IMR-90 (cell line): ENCODE measurements at regions not wholly inside any gene's neighbourhood (a gene's known extent, or its start where the extent isn't known, plus 50 kb on each side); places are given as distances from the start of the nearest gene placed in this dataset.

Experiments used
- ATAC-seq: fragments of 200-7000 bp; cut with Tn5 transposase; 2 replicates; pipeline ENCODE4 v1.9.1; 2020; ENCODE audit warnings: low read depth, mild to moderate bottlenecking, moderate library complexity
- BruUV-seq: library from RNA; stranded (reverse); fragments of 400-500 nt; replicated peaks from 2 replicates; lab custom pipeline; 2021; lab: Mats Ljungman, UMichigan
- CTCF ChIA-PET: fragments of 300-600 bp; formaldehyde crosslinking; extraction: SDS; loops from one replicate; lab custom pipeline; 2021; ENCODE audit warnings: antibody characterized with exemption; lab: Yijun Ruan, JAX
- POLR2A ChIA-PET: fragments of 300-600 bp; sonication (Branson Sonifier 250); formaldehyde crosslinking; loops from one replicate; lab custom pipeline; 2022; ENCODE audit warnings: antibody characterized with exemption; ENCODE audit not compliant: unreplicated experiment; lab: Charles Lee
- DNase-seq: peaks from one replicate; pipeline ENCODE4 v3.0.0; 2013
- H2AFZ ChIP-seq: replicated peaks from 2 replicates; pipeline ENCODE3; 2013; ENCODE audit warnings: low read length, mild to moderate bottlenecking; ENCODE audit not compliant: poor library complexity
- H2AK5ac ChIP-seq: 2 replicates; pipeline ENCODE4 v1.6.1; 2013; ENCODE audit warnings: low read depth, low read length, inconsistent platforms
- H2AK9ac ChIP-seq: replicated peaks from 2 replicates; pipeline ENCODE3; 2013; ENCODE audit warnings: mild to moderate bottlenecking, low read depth, low read length, moderate library complexity; ENCODE audit not compliant: poor library complexity
- H2BK120ac ChIP-seq: 2 replicates; pipeline ENCODE4 v1.6.1; 2013; ENCODE audit warnings: low read depth, low read length, inconsistent platforms
- H2BK15ac ChIP-seq: 3 replicates; pipeline ENCODE4 v1.6.1; 2013; ENCODE audit warnings: low read depth, low read length, inconsistent platforms
- H2BK20ac ChIP-seq: 2 replicates; pipeline ENCODE4 v1.6.1; 2013; ENCODE audit warnings: low read depth, mild to moderate bottlenecking, inconsistent platforms, low read length, moderate library complexity
- H2BK5ac ChIP-seq: 2 replicates; pipeline ENCODE4 v1.6.1; 2013; ENCODE audit warnings: mild to moderate bottlenecking, low read depth, low read length, inconsistent platforms; ENCODE audit not compliant: poor library complexity, severe bottlenecking
- H3K14ac ChIP-seq: replicated peaks from 2 replicates; pipeline ENCODE4 v1.6.1; 2013; ENCODE audit warnings: low read depth, low read length, inconsistent platforms
- H3K18ac ChIP-seq: 2 replicates; pipeline ENCODE4 v1.6.1; 2013; ENCODE audit warnings: low read depth, low read length, control low read depth
- H3K23ac ChIP-seq: 2 replicates; pipeline ENCODE4 v1.6.1; 2013; ENCODE audit warnings: low read depth, low read length, inconsistent platforms
- H3K27ac ChIP-seq: 2 replicates; pipeline ENCODE4 v1.5.1; 2013; ENCODE audit warnings: mild to moderate bottlenecking, control low read depth, low read length; ENCODE audit not compliant: insufficient read depth
- H3K27me3 ChIP-seq: 2 replicates; pipeline ENCODE4 v1.6.1; 2013; ENCODE audit warnings: low read length; ENCODE audit not compliant: control insufficient read depth, insufficient read depth
- H3K36me3 ChIP-seq: 2 replicates; pipeline ENCODE4 v1.6.1; 2013; ENCODE audit warnings: low read length, mixed read lengths; ENCODE audit not compliant: control insufficient read depth, insufficient read depth
- H3K4ac ChIP-seq: 2 replicates; pipeline ENCODE4 v1.6.1; 2013; ENCODE audit warnings: low read depth, low read length, inconsistent platforms
- H3K4me1 ChIP-seq: 2 replicates; pipeline ENCODE4 v1.6.1; 2013; ENCODE audit warnings: low read length, mixed read lengths; ENCODE audit not compliant: control insufficient read depth, insufficient read depth
- H3K4me2 ChIP-seq: 2 replicates; pipeline ENCODE4 v1.6.1; 2013; ENCODE audit warnings: low read depth, mild to moderate bottlenecking, control low read depth, low read length, moderate library complexity
- H3K4me3 ChIP-seq: 2 replicates; pipeline ENCODE4 v1.5.1; 2013; ENCODE audit warnings: low read depth, mild to moderate bottlenecking, control low read depth, low read length, moderate library complexity; ENCODE audit not compliant: insufficient read depth
- H3K56ac ChIP-seq: 2 replicates; pipeline ENCODE4 v1.6.1; 2013; ENCODE audit warnings: low read length, inconsistent platforms; ENCODE audit not compliant: insufficient read depth; ENCODE audit errors: extremely low read depth
- H3K79me1 ChIP-seq, 2 experiments: 2 replicates each; pipeline ENCODE4 v1.6.1; 2013; ENCODE audit warnings: low read length in 2 of 2, inconsistent platforms in 1 of 2, low read depth in 1 of 2
- H3K9ac ChIP-seq: 2 replicates; pipeline ENCODE4 v1.6.1; 2013; ENCODE audit warnings: low read depth, low read length, control low read depth
- H3K9me1 ChIP-seq: 2 replicates; pipeline ENCODE4 v1.6.1; 2013; ENCODE audit warnings: low read length, inconsistent platforms; ENCODE audit not compliant: insufficient read depth
- H3K9me3 ChIP-seq: 2 replicates; pipeline ENCODE4 v1.6.1; 2013; ENCODE audit warnings: low read length; ENCODE audit not compliant: control insufficient read depth, insufficient read depth
- H4K20me1 ChIP-seq: 2 replicates; pipeline ENCODE4 v1.6.1; 2013; ENCODE audit warnings: low read length, inconsistent platforms; ENCODE audit not compliant: insufficient read depth
- H4K5ac ChIP-seq: 2 replicates; pipeline ENCODE4 v1.6.1; 2013; ENCODE audit warnings: mild to moderate bottlenecking, low read depth, low read length, control low read depth
- H4K8ac ChIP-seq, 2 experiments: 2 replicates each; pipeline ENCODE4 v1.6.1; 2013; ENCODE audit warnings: low read depth in 2 of 2, low read length in 2 of 2, control low read depth in 1 of 2, inconsistent platforms in 1 of 2
- H4K91ac ChIP-seq: 2 replicates; pipeline ENCODE4 v1.6.1; 2013; ENCODE audit warnings: low read depth, low read length, inconsistent platforms; ENCODE audit not compliant: insufficient read depth
- BHLHE40 ChIP-seq: fragments of 150-350 bp; IDR thresholded peaks from 2 replicates; pipeline ENCODE4 v1.6.1; 2016; ENCODE audit warnings: mild to moderate bottlenecking, low read depth, low read length
- CEBPB ChIP-seq: IDR thresholded peaks from 2 replicates; pipeline ENCODE4 v1.6.1; 2012; ENCODE audit warnings: low read depth, low read length, improper control_type of control experiment
- FOS ChIP-seq: fragments of 150-350 bp; IDR thresholded peaks from 2 replicates; pipeline ENCODE4 v1.6.1; 2016; ENCODE audit warnings: low read depth, low read length
- MAZ ChIP-seq: IDR thresholded peaks from 2 replicates; pipeline ENCODE4 v1.6.1; 2012; ENCODE audit warnings: low read depth, mild to moderate bottlenecking, low read length, improper control_type of control experiment, moderate library complexity, borderline replicate concordance
- NFE2L2 ChIP-seq: fragments of 150-350 bp; IDR thresholded peaks from 2 replicates; pipeline ENCODE4 v1.6.1; 2016; ENCODE audit warnings: low read depth, mild to moderate bottlenecking, low read length
- POLR2A ChIP-seq: IDR thresholded peaks from 2 replicates; pipeline ENCODE4 v1.6.1; 2012; ENCODE audit warnings: mild to moderate bottlenecking, low read depth, low read length
- RAD21 ChIP-seq: IDR thresholded peaks from 2 replicates; pipeline ENCODE4 v1.6.1; 2012; ENCODE audit warnings: low read length, improper control_type of control experiment
- RCOR1 ChIP-seq: IDR thresholded peaks from 2 replicates; pipeline ENCODE4 v1.6.1; 2012; ENCODE audit warnings: mild to moderate bottlenecking, low read length, improper control_type of control experiment; ENCODE audit not compliant: insufficient replicate concordance
- RFX5 ChIP-seq: IDR thresholded peaks from 2 replicates; pipeline ENCODE4 v1.8.0; 2012; ENCODE audit warnings: low read depth, mild to moderate bottlenecking, low read length, moderate library complexity
- USF2 ChIP-seq: fragments of 150-350 bp; IDR thresholded peaks from 2 replicates; pipeline ENCODE4 v1.6.1; 2017; ENCODE audit warnings: mild to moderate bottlenecking, antibody characterized with exemption, low read length, low read depth
- WGBS, 2 experiments: methylation state at CpG; one replicate each; pipeline versions ENCODE4 v1.1.5 to v1.1.7; 2013; ENCODE audit warnings: missing lambda C conversion rate in 2 of 2; ENCODE audit not compliant: insufficient read length in 1 of 2; ENCODE audit errors: extremely low coverage in 2 of 2; 5-methylcytosine and 5-hydroxymethylcytosine counted together
- dilution Hi-C: fragments of 300-500 bp; cut with HindIII; formaldehyde crosslinking; loops from one replicate; pipeline ENCODE4 v1.14.3; 2018; ENCODE audit warnings: low sequenced_read_pairs; ENCODE audit not compliant: unreplicated experiment
- in situ Hi-C: fragments of 300-500 bp; cut with MboI; formaldehyde crosslinking; loops from 3 replicates; pipeline ENCODE4 v1.14.3; 2019; ENCODE audit warnings: low sequenced_read_pairs, inconsistent platforms, mixed read lengths
- intact Hi-C: fragments of 100-400 bp; cut with micrococcal nuclease; formaldehyde crosslinking; loops from 2 replicates; pipeline ENCODE4 v1.10.0; 2022
- TF ChIP-seq, protein P1 (sequence below): conservative IDR thresholded peaks from 2 replicates; pipeline ENCODE4 v1.5.1; 2012; ENCODE audit warnings: mild to moderate bottlenecking, low read depth, low read length, improper control_type of control experiment

DNA sequence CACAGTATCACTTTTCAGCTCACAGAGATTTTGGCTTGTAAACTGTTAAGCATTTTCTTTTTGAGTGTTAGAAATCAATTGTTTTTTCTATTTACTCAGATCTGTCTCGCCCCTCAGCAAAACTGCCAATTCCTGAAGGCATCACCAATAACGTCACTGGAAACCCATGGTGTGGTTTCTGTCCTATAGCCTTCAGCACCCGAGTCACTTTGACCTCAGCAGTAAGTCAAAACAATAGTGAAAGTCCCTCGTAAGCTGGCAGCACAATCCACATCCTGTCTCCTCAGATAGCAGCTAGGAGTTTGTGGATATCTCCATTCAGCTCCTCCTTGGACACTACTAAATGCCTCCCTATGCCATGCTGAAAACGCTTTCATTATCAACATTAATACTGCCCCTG lies 1787.4 kb upstream of the ADGRL3 start:
- CTCF ChIA-PET, result no interaction called here
- intact Hi-C loops, result no loop called here

More for the DNA sequence above, 1787.4 kb upstream of the ADGRL3 start:
- Histone ChIP-seq H3K9ac (no peak overlapping the region), H3K4me2 (no peak overlapping the region), H3K27me3 (no peaks in the 10 kb centered on the region), H2BK20ac (no peak overlapping the region), H3K79me1 (no peaks in the 10 kb centered on the region), H4K8ac (no peak overlapping the region), H4K20me1 (no peaks in the 10 kb centered on the region), H2AK9ac (no peak overlapping the region), H2BK5ac (no peak overlapping the region), H2BK15ac (no peak overlapping the region), H2AK5ac (no peak overlapping the region), H3K9me1 (no peaks in the 10 kb centered on the region), H3K23ac (no peak overlapping the region), H3K9me3 (no peaks in the 10 kb centered on the region; the same call in 1 of the 2 replicates), H4K91ac (no peak overlapping the region), H3K4ac (no peak overlapping the region), H3K18ac (no peak overlapping the region), H3K36me3 (no peaks in the 10 kb centered on the region), H2BK120ac (no peak overlapping the region), H4K5ac (no peak overlapping the region), H3K4me3 (no peak overlapping the region), H3K56ac (no peak overlapping the region), H3K14ac (no peak overlapping the region), H3K27ac (no peak overlapping the region), H2AFZ (no peak overlapping the region), H3K4me1 (no peaks in the 10 kb centered on the region)
- no TSS peak for BruUV-seq
- no peak for ATAC-seq
- WGBS, 2 experiments, result no CpG with 5 or more reads among the region's 5 CpGs
- POLR2A ChIA-PET, result no interaction called here
- no peak for DNase-seq
- dilution Hi-C loops, result no loop called here
- no peak for TF ChIP-seq USF2
- TF ChIP-seq, protein P1, sequence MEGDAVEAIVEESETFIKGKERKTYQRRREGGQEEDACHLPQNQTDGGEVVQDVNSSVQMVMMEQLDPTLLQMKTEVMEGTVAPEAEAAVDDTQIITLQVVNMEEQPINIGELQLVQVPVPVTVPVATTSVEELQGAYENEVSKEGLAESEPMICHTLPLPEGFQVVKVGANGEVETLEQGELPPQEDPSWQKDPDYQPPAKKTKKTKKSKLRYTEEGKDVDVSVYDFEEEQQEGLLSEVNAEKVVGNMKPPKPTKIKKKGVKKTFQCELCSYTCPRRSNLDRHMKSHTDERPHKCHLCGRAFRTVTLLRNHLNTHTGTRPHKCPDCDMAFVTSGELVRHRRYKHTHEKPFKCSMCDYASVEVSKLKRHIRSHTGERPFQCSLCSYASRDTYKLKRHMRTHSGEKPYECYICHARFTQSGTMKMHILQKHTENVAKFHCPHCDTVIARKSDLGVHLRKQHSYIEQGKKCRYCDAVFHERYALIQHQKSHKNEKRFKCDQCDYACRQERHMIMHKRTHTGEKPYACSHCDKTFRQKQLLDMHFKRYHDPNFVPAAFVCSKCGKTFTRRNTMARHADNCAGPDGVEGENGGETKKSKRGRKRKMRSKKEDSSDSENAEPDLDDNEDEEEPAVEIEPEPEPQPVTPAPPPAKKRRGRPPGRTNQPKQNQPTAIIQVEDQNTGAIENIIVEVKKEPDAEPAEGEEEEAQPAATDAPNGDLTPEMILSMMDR, result no peak
- no peak for TF ChIP-seq BHLHE40
- no peak for TF ChIP-seq RFX5
- no peak for TF ChIP-seq CEBPB
- no peak for TF ChIP-seq FOS
- TF ChIP-seq RCOR1, result no peak
- TF ChIP-seq RAD21, result no peak
- TF ChIP-seq POLR2A, result no peak
- no peak for TF ChIP-seq MAZ
- no peak for TF ChIP-seq NFE2L2
- in situ Hi-C loops, result no loop called here
